Stimulated activated CD8-positive, alpha-beta memory T cell treated with anti-CD3 and anti-CD28 coated beads, Interleukin-4, amount 100 ng/mL, for 48 hours (primary cell): ENCODE measurements at regions not wholly inside any gene's neighbourhood (a gene's known extent, or its start where the extent isn't known, plus 50 kb on each side); places are given as distances from the start of the nearest gene placed in this dataset.

Source experiments
- DNase-seq: peaks from one replicate; pipeline ENCODE4 v3.0.0-alpha.2; 2020

- DNase-seq, result no peak
Measured at GRCh38 chr13:72437458-72437857, 290.0 kb downstream of the MZT1 start.

- DNase-seq, result no peak
Measured at GRCh38 chr13:72435251-72435650, 292.2 kb downstream of the MZT1 start.

GRCh38 chr13:72431981-72432682 is 295.3 kb downstream of the MZT1 start:
- DNase-seq, result no peak

- DNase-seq, result no peak
Measured at GRCh38 chr13:72430923-72431322, 296.5 kb downstream of the MZT1 start.

- no peak for DNase-seq
Measured at GRCh38 chr13:72427757-72428528, 299.5 kb downstream of the MZT1 start.

GRCh38 chr13:72424059-72424458 is 303.4 kb downstream of the MZT1 start:
- DNase-seq, result no peak

- no peak for DNase-seq
Measured at GRCh38 chr13:72415817-72416216, 311.6 kb downstream of the MZT1 start.

GRCh38 chr13:72412481-72412880 is 314.9 kb downstream of the MZT1 start:
- no peak for DNase-seq

- DNase-seq, result no peak
Measured at GRCh38 chr13:72405441-72405840, 322.0 kb downstream of the MZT1 start.

GRCh38 chr13:72403396-72404010 is 323.9 kb downstream of the MZT1 start:
- DNase-seq, result no peak

GRCh38 chr13:72400856-72401255 is 326.6 kb downstream of the MZT1 start:
- DNase-seq, result no peak

- no peak for DNase-seq
Measured at GRCh38 chr13:72399351-72399750, 328.1 kb downstream of the MZT1 start.

- no peak for DNase-seq
Measured at GRCh38 chr13:72397265-72397664, 330.2 kb downstream of the MZT1 start.

GRCh38 chr13:72390909-72391308 is 336.5 kb downstream of the MZT1 start:
- DNase-seq, result no peak

- no peak for DNase-seq
Measured at GRCh38 chr13:72386138-72386684, 341.2 kb downstream of the MZT1 start.

GRCh38 chr13:72384879-72385278 is 342.6 kb downstream of the MZT1 start:
- no peak for DNase-seq

- DNase-seq, result no peak
Measured at GRCh38 chr13:72384186-72384823, 343.1 kb downstream of the MZT1 start.

- DNase-seq, result no peak
Measured at GRCh38 chr13:72383646-72384045, 343.8 kb downstream of the MZT1 start.

GRCh38 chr13:72379581-72379980 is 347.8 kb downstream of the MZT1 start:
- DNase-seq, result no peak

- DNase-seq, result no peak
Measured at GRCh38 chr13:72368031-72368430, 359.4 kb downstream of the MZT1 start.

- DNase-seq, result no peak
Measured at GRCh38 chr13:72346716-72347115, 380.7 kb downstream of the MZT1 start.

GRCh38 chr13:72342364-72342763 is 385.1 kb downstream of the MZT1 start:
- no peak for DNase-seq

GRCh38 chr13:72341904-72342303 is 385.5 kb downstream of the MZT1 start:
- DNase-seq, result no peak
